Cardiac fibroblast (primary cell): ENCODE measurements at regions not wholly inside any gene's neighbourhood (a gene's known extent, or its start where the extent isn't known, plus 50 kb on each side); places are given as distances from the start of the nearest gene placed in this dataset.

Source experiments
- DNase-seq, 2 donors: peaks; one replicate each; pipeline versions ENCODE4 v3.0.0 to v3.0.0-alpha.2; 2010; ENCODE audit warnings: low read depth in 2 of 2
- H3K4me3 ChIP-seq, 2 donors: replicated peaks in 1 of 2; 1 replicate in 1 of 2; 2 replicates in 1 of 2; pipeline ENCODE4 v1.5.1; 2011; ENCODE audit warnings: low read depth in 2 of 2, low read length in 2 of 2, mild to moderate bottlenecking in 2 of 2, moderate library complexity in 1 of 2
- CTCF ChIP-seq: IDR thresholded peaks from one replicate; pipeline ENCODE4 v1.5.1; 2011; ENCODE audit warnings: low read depth, mild to moderate bottlenecking, low read length, inconsistent platforms

GRCh38 chr10:81157681-81158080, 620.0 kb downstream of the SH2D4B start:
- no peak for DNase-seq
- no peak overlapping the region for H3K4me3 ChIP-seq
- no peak for TF ChIP-seq CTCF

- no peak for DNase-seq
- H3K4me3 ChIP-seq: no peak overlapping the region
- TF ChIP-seq CTCF: no peak
Measured at GRCh38 chr10:81177651-81178244, 640.0 kb downstream of the SH2D4B start.

- H3K4me3 ChIP-seq: no peak overlapping the region
- TF ChIP-seq CTCF: no peak
Measured at GRCh38 chr10:81179324-81179723, 641.6 kb downstream of the SH2D4B start.

GRCh38 chr10:81179805-81180452, 642.2 kb downstream of the SH2D4B start:
- DNase-seq: peak in 1 of 2 donors; percentile 20
- peak; percentile 31 for TF ChIP-seq CTCF

More at GRCh38 chr10:81179324-81179723, 641.6 kb downstream of the SH2D4B start:
- DNase-seq: no peak

GRCh38 chr10:81182296-81182695, 644.6 kb downstream of the SH2D4B start:
- DNase-seq: no peak
- no peak for TF ChIP-seq CTCF
- H3K4me3 ChIP-seq: no peak overlapping the region

More at GRCh38 chr10:81179805-81180452, 642.2 kb downstream of the SH2D4B start:
- H3K4me3 ChIP-seq: no peak overlapping the region

GRCh38 chr10:81192221-81192788, 654.6 kb downstream of the SH2D4B start:
- H3K4me3 ChIP-seq: no peak overlapping the region
- TF ChIP-seq CTCF: no peak
- DNase-seq: no peak
